IMR-90 (cell line): ENCODE measurements at regions not wholly inside any gene's neighbourhood (a gene's known extent, or its start where the extent isn't known, plus 50 kb on each side); places are given as distances from the start of the nearest gene placed in this dataset.

Source experiments
- ATAC-seq: fragments of 200-7000 bp; cut with Tn5 transposase; 2 replicates; pipeline ENCODE4 v1.9.1; 2020; ENCODE audit warnings: low read depth, mild to moderate bottlenecking, moderate library complexity
- BruUV-seq: library from RNA; stranded (reverse); fragments of 400-500 nt; replicated peaks from 2 replicates; lab custom pipeline; 2021; lab: Mats Ljungman, UMichigan
- CTCF ChIA-PET: fragments of 300-600 bp; formaldehyde crosslinking; extraction: SDS; loops from one replicate; lab custom pipeline; 2021; ENCODE audit warnings: antibody characterized with exemption; lab: Yijun Ruan, JAX
- POLR2A ChIA-PET: fragments of 300-600 bp; sonication (Branson Sonifier 250); formaldehyde crosslinking; loops from one replicate; lab custom pipeline; 2022; ENCODE audit warnings: antibody characterized with exemption; ENCODE audit not compliant: unreplicated experiment; lab: Charles Lee
- DNase-seq: peaks from one replicate; pipeline ENCODE4 v3.0.0; 2013
- H2AFZ ChIP-seq: replicated peaks from 2 replicates; pipeline ENCODE3; 2013; ENCODE audit warnings: low read length, mild to moderate bottlenecking; ENCODE audit not compliant: poor library complexity
- H2AK5ac ChIP-seq: 2 replicates; pipeline ENCODE4 v1.6.1; 2013; ENCODE audit warnings: low read depth, low read length, inconsistent platforms
- H2AK9ac ChIP-seq: replicated peaks from 2 replicates; pipeline ENCODE3; 2013; ENCODE audit warnings: mild to moderate bottlenecking, low read depth, low read length, moderate library complexity; ENCODE audit not compliant: poor library complexity
- H2BK120ac ChIP-seq: 2 replicates; pipeline ENCODE4 v1.6.1; 2013; ENCODE audit warnings: low read depth, low read length, inconsistent platforms
- H2BK15ac ChIP-seq: 3 replicates; pipeline ENCODE4 v1.6.1; 2013; ENCODE audit warnings: low read depth, low read length, inconsistent platforms
- H2BK20ac ChIP-seq: 2 replicates; pipeline ENCODE4 v1.6.1; 2013; ENCODE audit warnings: low read depth, mild to moderate bottlenecking, inconsistent platforms, low read length, moderate library complexity
- H2BK5ac ChIP-seq: 2 replicates; pipeline ENCODE4 v1.6.1; 2013; ENCODE audit warnings: mild to moderate bottlenecking, low read depth, low read length, inconsistent platforms; ENCODE audit not compliant: poor library complexity, severe bottlenecking
- H3K14ac ChIP-seq: replicated peaks from 2 replicates; pipeline ENCODE4 v1.6.1; 2013; ENCODE audit warnings: low read depth, low read length, inconsistent platforms
- H3K18ac ChIP-seq: 2 replicates; pipeline ENCODE4 v1.6.1; 2013; ENCODE audit warnings: low read depth, low read length, control low read depth
- H3K23ac ChIP-seq: 2 replicates; pipeline ENCODE4 v1.6.1; 2013; ENCODE audit warnings: low read depth, low read length, inconsistent platforms
- H3K27ac ChIP-seq: 2 replicates; pipeline ENCODE4 v1.5.1; 2013; ENCODE audit warnings: mild to moderate bottlenecking, control low read depth, low read length; ENCODE audit not compliant: insufficient read depth
- H3K27me3 ChIP-seq: 2 replicates; pipeline ENCODE4 v1.6.1; 2013; ENCODE audit warnings: low read length; ENCODE audit not compliant: control insufficient read depth, insufficient read depth
- H3K36me3 ChIP-seq: 2 replicates; pipeline ENCODE4 v1.6.1; 2013; ENCODE audit warnings: low read length, mixed read lengths; ENCODE audit not compliant: control insufficient read depth, insufficient read depth
- H3K4ac ChIP-seq: 2 replicates; pipeline ENCODE4 v1.6.1; 2013; ENCODE audit warnings: low read depth, low read length, inconsistent platforms
- H3K4me1 ChIP-seq: 2 replicates; pipeline ENCODE4 v1.6.1; 2013; ENCODE audit warnings: low read length, mixed read lengths; ENCODE audit not compliant: control insufficient read depth, insufficient read depth
- H3K4me2 ChIP-seq: 2 replicates; pipeline ENCODE4 v1.6.1; 2013; ENCODE audit warnings: low read depth, mild to moderate bottlenecking, control low read depth, low read length, moderate library complexity
- H3K4me3 ChIP-seq: 2 replicates; pipeline ENCODE4 v1.5.1; 2013; ENCODE audit warnings: low read depth, mild to moderate bottlenecking, control low read depth, low read length, moderate library complexity; ENCODE audit not compliant: insufficient read depth
- H3K56ac ChIP-seq: 2 replicates; pipeline ENCODE4 v1.6.1; 2013; ENCODE audit warnings: low read length, inconsistent platforms; ENCODE audit not compliant: insufficient read depth; ENCODE audit errors: extremely low read depth
- H3K79me1 ChIP-seq, 2 experiments: 2 replicates each; pipeline ENCODE4 v1.6.1; 2013; ENCODE audit warnings: low read length in 2 of 2, inconsistent platforms in 1 of 2, low read depth in 1 of 2
- H3K9ac ChIP-seq: 2 replicates; pipeline ENCODE4 v1.6.1; 2013; ENCODE audit warnings: low read depth, low read length, control low read depth
- H3K9me1 ChIP-seq: 2 replicates; pipeline ENCODE4 v1.6.1; 2013; ENCODE audit warnings: low read length, inconsistent platforms; ENCODE audit not compliant: insufficient read depth
- H3K9me3 ChIP-seq: 2 replicates; pipeline ENCODE4 v1.6.1; 2013; ENCODE audit warnings: low read length; ENCODE audit not compliant: control insufficient read depth, insufficient read depth
- H4K20me1 ChIP-seq: 2 replicates; pipeline ENCODE4 v1.6.1; 2013; ENCODE audit warnings: low read length, inconsistent platforms; ENCODE audit not compliant: insufficient read depth
- H4K5ac ChIP-seq: 2 replicates; pipeline ENCODE4 v1.6.1; 2013; ENCODE audit warnings: mild to moderate bottlenecking, low read depth, low read length, control low read depth
- H4K8ac ChIP-seq, 2 experiments: 2 replicates each; pipeline ENCODE4 v1.6.1; 2013; ENCODE audit warnings: low read depth in 2 of 2, low read length in 2 of 2, control low read depth in 1 of 2, inconsistent platforms in 1 of 2
- H4K91ac ChIP-seq: 2 replicates; pipeline ENCODE4 v1.6.1; 2013; ENCODE audit warnings: low read depth, low read length, inconsistent platforms; ENCODE audit not compliant: insufficient read depth
- BHLHE40 ChIP-seq: fragments of 150-350 bp; IDR thresholded peaks from 2 replicates; pipeline ENCODE4 v1.6.1; 2016; ENCODE audit warnings: mild to moderate bottlenecking, low read depth, low read length
- CEBPB ChIP-seq: IDR thresholded peaks from 2 replicates; pipeline ENCODE4 v1.6.1; 2012; ENCODE audit warnings: low read depth, low read length, improper control_type of control experiment
- FOS ChIP-seq: fragments of 150-350 bp; IDR thresholded peaks from 2 replicates; pipeline ENCODE4 v1.6.1; 2016; ENCODE audit warnings: low read depth, low read length
- MAFK ChIP-seq: IDR thresholded peaks from 2 replicates; pipeline ENCODE4 v1.6.1; 2012; ENCODE audit warnings: low read depth, low read length, improper control_type of control experiment
- NFE2L2 ChIP-seq: fragments of 150-350 bp; IDR thresholded peaks from 2 replicates; pipeline ENCODE4 v1.6.1; 2016; ENCODE audit warnings: low read depth, mild to moderate bottlenecking, low read length
- RAD21 ChIP-seq: IDR thresholded peaks from 2 replicates; pipeline ENCODE4 v1.6.1; 2012; ENCODE audit warnings: low read length, improper control_type of control experiment
- SMC3 ChIP-seq: fragments of 150-350 bp; IDR thresholded peaks from 2 replicates; pipeline ENCODE4 v1.6.1; 2016; ENCODE audit warnings: low read depth, mild to moderate bottlenecking, antibody characterized with exemption, low read length, moderate library complexity
- WGBS, 2 experiments: methylation state at CpG; one replicate each; pipeline versions ENCODE4 v1.1.5 to v1.1.7; 2013; ENCODE audit warnings: missing lambda C conversion rate in 2 of 2; ENCODE audit not compliant: insufficient read length in 1 of 2; ENCODE audit errors: extremely low coverage in 2 of 2; 5-methylcytosine and 5-hydroxymethylcytosine counted together
- dilution Hi-C: fragments of 300-500 bp; cut with HindIII; formaldehyde crosslinking; loops from one replicate; pipeline ENCODE4 v1.14.3; 2018; ENCODE audit warnings: low sequenced_read_pairs; ENCODE audit not compliant: unreplicated experiment
- in situ Hi-C: fragments of 300-500 bp; cut with MboI; formaldehyde crosslinking; loops from 3 replicates; pipeline ENCODE4 v1.14.3; 2019; ENCODE audit warnings: low sequenced_read_pairs, inconsistent platforms, mixed read lengths
- intact Hi-C: fragments of 100-400 bp; cut with micrococcal nuclease; formaldehyde crosslinking; loops from 2 replicates; pipeline ENCODE4 v1.10.0; 2022
- TF ChIP-seq, protein P1 (sequence below): conservative IDR thresholded peaks from 2 replicates; pipeline ENCODE4 v1.5.1; 2012; ENCODE audit warnings: mild to moderate bottlenecking, low read depth, low read length, improper control_type of control experiment
- TF ChIP-seq, protein P2 (sequence below): fragments of 150-350 bp; IDR thresholded peaks from 2 replicates; pipeline ENCODE4 v1.6.1; 2016; ENCODE audit warnings: low read depth, mild to moderate bottlenecking, low read length, moderate library complexity, borderline replicate concordance

DNA sequence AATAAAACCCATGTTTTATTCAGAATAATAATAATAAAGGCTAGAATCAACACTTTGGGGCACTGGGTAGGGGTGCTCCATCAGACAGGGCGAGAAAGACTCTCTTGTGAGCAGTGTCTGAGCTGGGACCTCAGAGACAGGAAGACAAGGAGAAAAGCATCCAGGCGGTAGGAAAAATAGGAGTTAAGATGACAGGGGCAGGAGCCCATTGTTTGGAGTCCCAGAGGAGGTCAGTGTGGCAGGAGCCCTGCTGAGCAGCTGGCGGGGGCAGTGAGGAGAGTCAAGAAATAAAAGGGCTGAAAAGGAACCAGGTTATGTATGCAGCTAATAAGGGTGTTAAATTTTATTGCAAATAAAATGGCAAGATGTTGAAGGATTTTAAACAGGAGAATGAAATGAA lies 457.4 kb downstream of the FBXO15 start:
- Histone ChIP-seq H4K91ac (peak overlapping the region; percentile 89), H2BK5ac (peak overlapping the region; percentile 99), H3K4me1 (peaks cover 34% of the 10 kb centered on the region), H2AK9ac (peak overlapping the region; percentile 68), H3K27me3 (no peaks in the 10 kb centered on the region), H2BK20ac (peak overlapping the region; percentile 88), H3K23ac (peak overlapping the region; percentile 96), H4K5ac (peak overlapping the region; percentile 97), H2AK5ac (peak overlapping the region; percentile 83), H3K9me1 (peaks cover 25% of the 10 kb centered on the region), H3K36me3 (peaks cover 3% of the 10 kb centered on the region; the same call in 1 of the 2 replicates), H2BK15ac (peak overlapping the region; percentile 81; the same call in 2 of the 3 replicates), H3K4me2 (peak overlapping the region; percentile 68), H3K9ac (peak overlapping the region; percentile 56), H3K4me3 (peak overlapping the region; percentile 22; the same call in 1 of the 2 replicates), H3K79me1 (peaks cover 32 to 54% of the 10 kb centered on the region in 2 experiments), H4K20me1 (no peaks in the 10 kb centered on the region), H3K27ac (peak overlapping the region; percentile 96), H2AFZ (peak overlapping the region; percentile 44), H3K4ac (peak overlapping the region; percentile 94), H3K14ac (peak overlapping the region; percentile 97), H3K56ac (peak overlapping the region; percentile 89), H2BK120ac (peak overlapping the region; percentile 96), H3K18ac (peak overlapping the region; percentile 96), H3K9me3 (peaks cover 5% of the 10 kb centered on the region), H4K8ac (peak overlapping the region; percentile 92 to 99)
- DNase-seq (no peak), ATAC-seq (no peak)
- TF ChIP-seq BHLHE40 (no peak), RAD21 (no peak), FOS (no peak), NFE2L2 (no peak), SMC3 (no peak), CEBPB (no peak), MAFK (no peak)
- TF ChIP-seq, protein P1, sequence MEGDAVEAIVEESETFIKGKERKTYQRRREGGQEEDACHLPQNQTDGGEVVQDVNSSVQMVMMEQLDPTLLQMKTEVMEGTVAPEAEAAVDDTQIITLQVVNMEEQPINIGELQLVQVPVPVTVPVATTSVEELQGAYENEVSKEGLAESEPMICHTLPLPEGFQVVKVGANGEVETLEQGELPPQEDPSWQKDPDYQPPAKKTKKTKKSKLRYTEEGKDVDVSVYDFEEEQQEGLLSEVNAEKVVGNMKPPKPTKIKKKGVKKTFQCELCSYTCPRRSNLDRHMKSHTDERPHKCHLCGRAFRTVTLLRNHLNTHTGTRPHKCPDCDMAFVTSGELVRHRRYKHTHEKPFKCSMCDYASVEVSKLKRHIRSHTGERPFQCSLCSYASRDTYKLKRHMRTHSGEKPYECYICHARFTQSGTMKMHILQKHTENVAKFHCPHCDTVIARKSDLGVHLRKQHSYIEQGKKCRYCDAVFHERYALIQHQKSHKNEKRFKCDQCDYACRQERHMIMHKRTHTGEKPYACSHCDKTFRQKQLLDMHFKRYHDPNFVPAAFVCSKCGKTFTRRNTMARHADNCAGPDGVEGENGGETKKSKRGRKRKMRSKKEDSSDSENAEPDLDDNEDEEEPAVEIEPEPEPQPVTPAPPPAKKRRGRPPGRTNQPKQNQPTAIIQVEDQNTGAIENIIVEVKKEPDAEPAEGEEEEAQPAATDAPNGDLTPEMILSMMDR, result no peak
- TF ChIP-seq, protein P2, sequence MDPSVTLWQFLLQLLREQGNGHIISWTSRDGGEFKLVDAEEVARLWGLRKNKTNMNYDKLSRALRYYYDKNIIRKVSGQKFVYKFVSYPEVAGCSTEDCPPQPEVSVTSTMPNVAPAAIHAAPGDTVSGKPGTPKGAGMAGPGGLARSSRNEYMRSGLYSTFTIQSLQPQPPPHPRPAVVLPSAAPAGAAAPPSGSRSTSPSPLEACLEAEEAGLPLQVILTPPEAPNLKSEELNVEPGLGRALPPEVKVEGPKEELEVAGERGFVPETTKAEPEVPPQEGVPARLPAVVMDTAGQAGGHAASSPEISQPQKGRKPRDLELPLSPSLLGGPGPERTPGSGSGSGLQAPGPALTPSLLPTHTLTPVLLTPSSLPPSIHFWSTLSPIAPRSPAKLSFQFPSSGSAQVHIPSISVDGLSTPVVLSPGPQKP, result no peak
- BruUV-seq, result no TSS peak
- in situ Hi-C loops, result no loop called here
- WGBS, 2 experiments, result 33% methylated on average over 1 of the region's 3 CpGs; no CpG with 5 or more reads in 1 of the 2 experiments
- intact Hi-C loops, result loop anchor here (5.0 kb wide), 1 partner anchor 427 kb away; no protein-coding TSS in a partner anchor
- ChIA-PET CTCF (interaction anchor here (1.4 to 1.5 kb wide), 2 partner anchors 12 to 152 kb away, joined by 3 read pairs; no protein-coding TSS in a partner anchor), POLR2A (no interaction called here)
- dilution Hi-C loops, result no loop called here
